Neuronal stem cell (in vitro differentiated cells): ENCODE measurements at regions not wholly inside any gene's neighbourhood (a gene's known extent, or its start where the extent isn't known, plus 50 kb on each side); places are given as distances from the start of the nearest gene placed in this dataset.

Experiments used
- DNase-seq: peaks from one replicate; pipeline ENCODE4 v3.0.0-alpha.2; 2013; ENCODE audit warnings: low spot score
- H2AFZ ChIP-seq: one replicate; pipeline ENCODE4 v1.6.1; 2013; ENCODE audit warnings: mild to moderate bottlenecking, low read length, inconsistent platforms
- H2AK5ac ChIP-seq: 2 replicates; pipeline ENCODE4 v1.6.1; 2013; ENCODE audit warnings: low read depth, mild to moderate bottlenecking, inconsistent platforms, low read length, moderate library complexity, mixed read lengths
- H2BK120ac ChIP-seq: 2 replicates; pipeline ENCODE4 v1.6.1; 2013; ENCODE audit warnings: low read depth, mild to moderate bottlenecking, inconsistent platforms, low read length, moderate library complexity, mixed read lengths
- H2BK12ac ChIP-seq: one replicate; pipeline ENCODE4 v1.6.1; 2013; ENCODE audit warnings: low read length, inconsistent platforms
- H2BK15ac ChIP-seq: 2 replicates; pipeline ENCODE4 v1.6.1; 2013; ENCODE audit warnings: mild to moderate bottlenecking, low read length, inconsistent platforms, mixed read lengths
- H2BK5ac ChIP-seq: one replicate; pipeline ENCODE4 v1.6.1; 2013; ENCODE audit warnings: inconsistent platforms, mild to moderate bottlenecking, low read length, moderate library complexity
- H3K14ac ChIP-seq: one replicate; pipeline ENCODE4 v1.6.1; 2013; ENCODE audit warnings: low read length, inconsistent platforms
- H3K18ac ChIP-seq: 2 replicates; pipeline ENCODE4 v1.6.1; 2013; ENCODE audit warnings: low read length, inconsistent platforms
- H3K23ac ChIP-seq: 2 replicates; pipeline ENCODE4 v1.6.1; 2013; ENCODE audit warnings: low read depth, mild to moderate bottlenecking, mixed read lengths, low read length, inconsistent platforms; ENCODE audit not compliant: poor library complexity
- H3K27ac ChIP-seq: replicated peaks from 3 replicates; pipeline ENCODE4 v1.5.1; 2013; ENCODE audit warnings: low read length, inconsistent platforms
- H3K27me3 ChIP-seq, 3 experiments: 2 replicates each; pipeline ENCODE4 v1.6.1; 2013; ENCODE audit warnings: low read length in 3 of 3, mild to moderate bottlenecking in 2 of 3, inconsistent platforms in 1 of 3, low read depth in 1 of 3, mixed read lengths in 1 of 3, moderate library complexity in 1 of 3; ENCODE audit not compliant: control insufficient read depth in 3 of 3, insufficient read depth in 3 of 3
- H3K36me3 ChIP-seq, 2 donors: replicated peaks in 1 of 2; 2 replicates each; pipeline ENCODE4 v1.6.1; 2013; ENCODE audit warnings: low read length in 2 of 2; ENCODE audit not compliant: control insufficient read depth in 2 of 2, insufficient read depth in 2 of 2
- H3K4ac ChIP-seq: 2 replicates; pipeline ENCODE4 v1.6.1; 2013; ENCODE audit warnings: inconsistent platforms, mild to moderate bottlenecking, low read length, moderate library complexity
- H3K4me1 ChIP-seq, 2 donors: 1 replicate in 1 of 2; 2 replicates in 1 of 2; pipeline ENCODE4 v1.6.1; 2013; ENCODE audit warnings: low read length in 2 of 2, low read depth in 1 of 2; ENCODE audit not compliant: control insufficient read depth in 2 of 2, insufficient read depth in 1 of 2
- H3K4me2 ChIP-seq: one replicate; pipeline ENCODE4 v1.6.1; 2013; ENCODE audit warnings: mild to moderate bottlenecking, low read length, inconsistent platforms; ENCODE audit not compliant: insufficient read depth, poor library complexity, severe bottlenecking
- H3K4me3 ChIP-seq, 2 donors: 2 replicates each; pipeline ENCODE4 v1.5.1; 2013; ENCODE audit warnings: low read length in 2 of 2, mild to moderate bottlenecking in 2 of 2, inconsistent platforms in 1 of 2, moderate library complexity in 1 of 2
- H3K79me1 ChIP-seq: one replicate; pipeline ENCODE4 v1.6.1; 2013; ENCODE audit warnings: low read depth, mild to moderate bottlenecking, inconsistent platforms, low read length, moderate library complexity
- H3K9ac ChIP-seq: one replicate; pipeline ENCODE4 v1.6.1; 2013; ENCODE audit warnings: mild to moderate bottlenecking, low read depth, low read length, inconsistent platforms; ENCODE audit not compliant: poor library complexity
- H3K9me3 ChIP-seq, 2 donors: replicated peaks in 1 of 2; 2 replicates each; pipeline versions ENCODE3 to v1.6.1; 2013; ENCODE audit warnings: low read length in 2 of 2, mild to moderate bottlenecking in 2 of 2, inconsistent platforms in 1 of 2, low read depth in 1 of 2, mixed read lengths in 1 of 2, moderate library complexity in 1 of 2; ENCODE audit not compliant: control insufficient read depth in 2 of 2, insufficient read depth in 1 of 2
- H4K8ac ChIP-seq: one replicate; pipeline ENCODE4 v1.6.1; 2013; ENCODE audit warnings: low read depth, mild to moderate bottlenecking, inconsistent platforms, low read length, moderate library complexity
- H4K91ac ChIP-seq: one replicate; pipeline ENCODE4 v1.6.1; 2013; ENCODE audit warnings: low read length, low read depth, mild to moderate bottlenecking, inconsistent platforms; ENCODE audit not compliant: poor library complexity
- whole genome bisulfite sequencing, 2 donors: extraction: QIAGEN DNeasy Blood & Tissue Kit; methylation state at CpG; one replicate each; pipeline ENCODE4 v1.1.7; 2013; ENCODE audit warnings: missing lambda C conversion rate in 2 of 2, mixed read lengths in 1 of 2; ENCODE audit not compliant: insufficient read length in 2 of 2, insufficient replicate concordance in 1 of 2; ENCODE audit errors: extremely low coverage in 2 of 2; 5-methylcytosine and 5-hydroxymethylcytosine counted together

- Histone ChIP-seq H3K9me3 (peaks cover 0 to 4% of the 10 kb centered on the region in 2 donors), H2BK15ac (no peak overlapping the region), H3K14ac (no peak overlapping the region), H3K23ac (no peak overlapping the region), H2AFZ (no peak overlapping the region), H3K4me2 (no peak overlapping the region), H2BK120ac (no peak overlapping the region), H2BK5ac (no peak overlapping the region), H3K36me3 (no peaks in the 10 kb centered on the region), H3K27me3 (no peaks in the 10 kb centered on the region), H3K9ac (no peak overlapping the region), H3K27ac (no peak overlapping the region), H3K18ac (no peak overlapping the region), H2AK5ac (no peak overlapping the region), H3K4me3 (no peak overlapping the region), H3K79me1 (no peaks in the 10 kb centered on the region), H4K91ac (no peak overlapping the region), H4K8ac (no peak overlapping the region), H3K4ac (no peak overlapping the region), H2BK12ac (no peak overlapping the region), H3K4me1 (peaks cover 0 to 5% of the 10 kb centered on the region in 2 donors)
- no CpG with 5 or more reads among the region's 2 CpGs for WGBS, 2 donors
- DNase-seq, result no peak
Measured at GRCh38 chr2:226579519-226579918, 220.1 kb downstream of the IRS1 start.

GRCh38 chr2:226578879-226579278 lies 220.7 kb downstream of the IRS1 start:
- no peak overlapping the region for H2BK12ac ChIP-seq
- H2AK5ac ChIP-seq, result no peak overlapping the region
- no peak overlapping the region for H4K91ac ChIP-seq
- no peak overlapping the region for H3K18ac ChIP-seq
- no peak overlapping the region for H3K23ac ChIP-seq
- H2BK120ac ChIP-seq, result no peak overlapping the region
- no peak overlapping the region for H3K27ac ChIP-seq
- H3K4me3 ChIP-seq, result no peak overlapping the region
- no peak overlapping the region for H3K4ac ChIP-seq
- no peaks in the 10 kb centered on the region for H3K27me3 ChIP-seq
- H2BK15ac ChIP-seq, result no peak overlapping the region
- no peaks in the 10 kb centered on the region for H3K36me3 ChIP-seq
- peaks cover 0 to 4% of the 10 kb centered on the region in 2 donors for H3K9me3 ChIP-seq
- H2AFZ ChIP-seq, result no peak overlapping the region
- H3K14ac ChIP-seq, result no peak overlapping the region
- no peak overlapping the region for H3K4me2 ChIP-seq
- no peaks in the 10 kb centered on the region for H3K79me1 ChIP-seq
- H2BK5ac ChIP-seq, result no peak overlapping the region
- no peak overlapping the region for H3K9ac ChIP-seq
- peaks cover 0 to 5% of the 10 kb centered on the region in 2 donors for H3K4me1 ChIP-seq
- H4K8ac ChIP-seq, result no peak overlapping the region
- DNase-seq, result no peak
- no CpG with 5 or more reads among the region's 1 CpG for WGBS, 2 donors

- no peak overlapping the region for H3K27ac ChIP-seq
- no peak overlapping the region for H3K4me3 ChIP-seq
- no CpG with 5 or more reads among the region's 3 CpGs for WGBS, 2 donors
Measured at GRCh38 chr2:226578373-226578772, 221.2 kb downstream of the IRS1 start.

GRCh38 chr2:226575928-226576327 lies 223.7 kb downstream of the IRS1 start:
- H2BK120ac ChIP-seq, result no peak overlapping the region
- no peaks in the 10 kb centered on the region for H3K36me3 ChIP-seq
- no peak overlapping the region for H4K8ac ChIP-seq
- H3K14ac ChIP-seq, result no peak overlapping the region
- H3K9ac ChIP-seq, result no peak overlapping the region
- H3K18ac ChIP-seq, result no peak overlapping the region
- H3K4me2 ChIP-seq, result no peak overlapping the region
- no peak overlapping the region for H3K27ac ChIP-seq
- H2BK12ac ChIP-seq, result no peak overlapping the region
- peaks cover 0 to 8% of the 10 kb centered on the region in 2 donors for H3K9me3 ChIP-seq
- H3K4me1 ChIP-seq, result no peaks in the 10 kb centered on the region
- no peak overlapping the region for H2AK5ac ChIP-seq
- H2BK5ac ChIP-seq, result no peak overlapping the region
- H3K4me3 ChIP-seq, result no peak overlapping the region
- H3K23ac ChIP-seq, result no peak overlapping the region
- no peak overlapping the region for H3K4ac ChIP-seq
- no peaks in the 10 kb centered on the region for H3K27me3 ChIP-seq
- no peak overlapping the region for H2BK15ac ChIP-seq
- no peaks in the 10 kb centered on the region for H3K79me1 ChIP-seq
- WGBS, 2 donors, result no CpG with 5 or more reads among the region's 4 CpGs
- no peak overlapping the region for H4K91ac ChIP-seq
- no peak overlapping the region for H2AFZ ChIP-seq
- no peak for DNase-seq

More at GRCh38 chr2:226578373-226578772, 221.2 kb downstream of the IRS1 start:
- H3K9ac ChIP-seq, result no peak overlapping the region
- no peak overlapping the region for H2BK120ac ChIP-seq
- H4K8ac ChIP-seq, result no peak overlapping the region
- H3K27me3 ChIP-seq, result no peaks in the 10 kb centered on the region
- H3K9me3 ChIP-seq, result peaks cover 0 to 6% of the 10 kb centered on the region in 2 donors
- H2BK12ac ChIP-seq, result no peak overlapping the region
- no peak overlapping the region for H2AFZ ChIP-seq
- no peak overlapping the region for H3K14ac ChIP-seq
- H3K4me2 ChIP-seq, result no peak overlapping the region
- H3K18ac ChIP-seq, result no peak overlapping the region
- no peak overlapping the region for H2BK15ac ChIP-seq
- H2AK5ac ChIP-seq, result no peak overlapping the region
- peaks cover 0 to 5% of the 10 kb centered on the region in 2 donors for H3K4me1 ChIP-seq
- no peaks in the 10 kb centered on the region for H3K79me1 ChIP-seq
- no peak for DNase-seq
- H3K36me3 ChIP-seq, result no peaks in the 10 kb centered on the region
- no peak overlapping the region for H3K4ac ChIP-seq
- no peak overlapping the region for H2BK5ac ChIP-seq
- no peak overlapping the region for H3K23ac ChIP-seq
- H4K91ac ChIP-seq, result no peak overlapping the region
